Ascending aorta (tissue), 2 donors: ENCODE measurements at regions not wholly inside any gene's neighbourhood (a gene's known extent, or its start where the extent isn't known, plus 50 kb on each side); places are given as distances from the start of the nearest gene placed in this dataset.

Source experiments
- DNase-seq, 2 donors: peaks; one replicate each; pipeline ENCODE4 v3.0.0-alpha.2; 2019; ENCODE audit warnings: low spot score in 2 of 2
- H3K27ac ChIP-seq, 2 donors: fragments of 200-600 bp; sonication (generic); one replicate each; pipeline ENCODE4 v1.5.1; 2016 to 2017; ENCODE audit warnings: mild to moderate bottlenecking in 1 of 2
- H3K27me3 ChIP-seq: fragments of 200-600 bp; sonication (generic); one replicate; pipeline ENCODE4 v1.5.1; 2017
- H3K36me3 ChIP-seq, 2 donors: fragments of 200-600 bp; sonication (generic); one replicate each; pipeline ENCODE4 v1.5.1; 2016
- H3K4me1 ChIP-seq, 2 donors: fragments of 200-600 bp; sonication (generic); one replicate each; pipeline ENCODE4 v1.5.1; 2016 to 2017; ENCODE audit warnings: mild to moderate bottlenecking in 1 of 2
- H3K4me3 ChIP-seq, 2 donors: fragments of 200-600 bp; sonication (generic); one replicate each; pipeline ENCODE4 v1.5.1; 2016 to 2017; ENCODE audit warnings: mild to moderate bottlenecking in 1 of 2
- H3K9me3 ChIP-seq, 2 donors: fragments of 200-600 bp; sonication (generic); one replicate each; pipeline ENCODE4 v1.5.1; 2016
- intact Hi-C: fragments of 100-400 bp; cut with DNase I; formaldehyde crosslinking; loops from one replicate; pipeline ENCODE4 v1.15.1; 2023
- TF ChIP-seq, protein P1 (sequence below), 3 experiments: fragments of 200-600 bp in 2 of 3; fragments of 450-650 bp in 1 of 3; sonication (generic) in 2 of 3; IDR thresholded peaks; one replicate each; pipeline ENCODE4 v1.5.1; 2016 to 2019; ENCODE audit warnings: antibody characterized with exemption in 3 of 3, mild to moderate bottlenecking in 1 of 3, moderate library complexity in 1 of 3

DNA sequence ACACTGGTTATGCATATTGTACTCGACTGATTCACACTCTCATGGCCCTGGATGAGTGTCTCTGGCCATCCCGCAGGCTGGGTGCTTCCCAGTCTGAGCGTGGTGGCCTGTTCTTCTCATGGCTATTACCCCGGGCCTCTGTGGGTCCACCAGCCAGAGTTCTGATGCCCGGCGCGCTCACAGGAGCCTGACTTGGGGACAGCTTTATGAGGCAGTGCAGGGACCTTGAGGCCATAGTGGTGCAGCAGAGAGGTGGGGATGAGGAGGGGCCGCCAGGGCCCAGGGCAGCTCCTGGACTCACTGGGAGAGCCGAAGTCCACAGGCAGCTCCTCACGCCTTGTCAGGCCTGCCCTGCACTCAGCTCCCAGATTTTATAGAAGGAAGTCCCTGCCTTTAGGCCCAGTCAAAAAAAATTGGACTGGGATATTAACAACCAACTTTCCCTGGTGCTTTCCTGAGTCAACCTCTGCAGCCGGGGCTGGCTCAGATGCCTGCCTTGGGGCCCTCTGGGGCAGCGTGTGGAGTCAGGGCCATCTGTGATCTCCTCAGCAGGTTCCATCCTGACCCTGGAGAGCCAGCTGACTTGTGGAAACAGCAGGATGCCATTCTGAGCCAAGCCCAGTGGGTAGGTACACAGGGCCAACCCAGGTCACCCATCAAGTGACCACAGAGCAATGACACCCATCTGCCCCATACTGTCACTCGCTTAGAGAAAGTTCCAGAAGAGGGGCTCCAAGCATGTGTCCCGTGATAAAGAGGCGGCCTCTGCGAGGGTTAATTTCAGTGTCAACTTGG lies 89.4 kb upstream of the DIO3 start:
- Histone ChIP-seq H3K27me3 (no peaks in the 10 kb centered on the region), H3K27ac (no peak overlapping the region), H3K36me3 (no peaks in the 10 kb centered on the region), H3K4me1 (peaks cover 2 to 4% of the 10 kb centered on the region in 2 donors), H3K9me3 (no peaks in the 10 kb centered on the region), H3K4me3 (no peak overlapping the region)
- intact Hi-C loops, result no loop called here
- peak in 1 of 2 donors; percentile 28 for DNase-seq
- TF ChIP-seq, protein P1, sequence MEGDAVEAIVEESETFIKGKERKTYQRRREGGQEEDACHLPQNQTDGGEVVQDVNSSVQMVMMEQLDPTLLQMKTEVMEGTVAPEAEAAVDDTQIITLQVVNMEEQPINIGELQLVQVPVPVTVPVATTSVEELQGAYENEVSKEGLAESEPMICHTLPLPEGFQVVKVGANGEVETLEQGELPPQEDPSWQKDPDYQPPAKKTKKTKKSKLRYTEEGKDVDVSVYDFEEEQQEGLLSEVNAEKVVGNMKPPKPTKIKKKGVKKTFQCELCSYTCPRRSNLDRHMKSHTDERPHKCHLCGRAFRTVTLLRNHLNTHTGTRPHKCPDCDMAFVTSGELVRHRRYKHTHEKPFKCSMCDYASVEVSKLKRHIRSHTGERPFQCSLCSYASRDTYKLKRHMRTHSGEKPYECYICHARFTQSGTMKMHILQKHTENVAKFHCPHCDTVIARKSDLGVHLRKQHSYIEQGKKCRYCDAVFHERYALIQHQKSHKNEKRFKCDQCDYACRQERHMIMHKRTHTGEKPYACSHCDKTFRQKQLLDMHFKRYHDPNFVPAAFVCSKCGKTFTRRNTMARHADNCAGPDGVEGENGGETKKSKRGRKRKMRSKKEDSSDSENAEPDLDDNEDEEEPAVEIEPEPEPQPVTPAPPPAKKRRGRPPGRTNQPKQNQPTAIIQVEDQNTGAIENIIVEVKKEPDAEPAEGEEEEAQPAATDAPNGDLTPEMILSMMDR (IDR thresholded peaks at IDR 0.05), result no peak

- DNase-seq, result no peak
- no peak overlapping the region for H3K4me3 ChIP-seq
- intact Hi-C loops, result no loop called here
Measured at GRCh38 chr14:101472518-101472849, 88.8 kb upstream of the DIO3 start.

DNA sequence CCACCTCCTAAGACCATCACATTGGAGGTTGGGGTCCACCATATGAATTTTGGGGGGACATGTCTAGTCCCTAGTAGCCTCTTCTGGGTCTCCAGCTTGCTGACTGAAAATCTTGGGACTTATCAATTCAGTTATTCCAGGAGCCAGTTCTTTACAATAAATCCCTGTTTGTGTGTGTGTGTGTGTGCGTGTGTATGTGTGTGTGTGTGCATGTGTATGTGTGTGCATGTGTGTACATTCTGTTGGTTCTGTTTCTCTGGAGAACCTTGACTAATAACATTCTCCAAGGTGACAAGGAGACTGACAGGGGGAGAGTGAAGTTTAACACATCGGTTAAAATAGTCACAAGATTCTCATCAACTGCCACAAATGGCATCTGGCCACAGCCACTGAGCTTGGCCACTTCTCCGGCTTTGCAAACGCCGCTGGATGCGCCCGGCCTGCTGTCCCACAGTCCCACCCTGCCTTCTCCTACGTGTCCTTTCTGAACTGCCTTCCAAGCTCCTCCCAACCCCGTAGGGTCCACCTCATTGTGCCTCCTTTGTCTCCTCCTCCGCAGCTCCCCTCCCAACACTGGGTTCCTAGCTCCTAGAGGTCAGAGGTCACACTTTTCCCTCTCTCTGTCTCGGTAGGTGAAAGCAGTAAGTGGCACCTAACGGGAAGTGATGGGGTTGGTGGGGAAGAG lies 88.1 kb upstream of the DIO3 start:
- no peaks in the 10 kb centered on the region for H3K36me3 ChIP-seq
- H3K27ac ChIP-seq, result no peak overlapping the region
- H3K9me3 ChIP-seq, result no peaks in the 10 kb centered on the region
- intact Hi-C loops, result no loop called here
- H3K27me3 ChIP-seq, result no peaks in the 10 kb centered on the region
- peaks cover 2 to 4% of the 10 kb centered on the region in 2 donors for H3K4me1 ChIP-seq
- H3K4me3 ChIP-seq, result no peak overlapping the region
- DNase-seq, result no peak
- TF ChIP-seq, protein P1 (IDR thresholded peaks at IDR 0.05), result no peak

More at GRCh38 chr14:101472518-101472849, 88.8 kb upstream of the DIO3 start:
- Histone ChIP-seq H3K4me1 (peaks cover 2 to 4% of the 10 kb centered on the region in 2 donors), H3K9me3 (no peaks in the 10 kb centered on the region), H3K36me3 (no peaks in the 10 kb centered on the region), H3K27ac (no peak overlapping the region), H3K27me3 (no peaks in the 10 kb centered on the region)
- TF ChIP-seq, protein P1 (IDR thresholded peaks at IDR 0.05), result no peak

DNA sequence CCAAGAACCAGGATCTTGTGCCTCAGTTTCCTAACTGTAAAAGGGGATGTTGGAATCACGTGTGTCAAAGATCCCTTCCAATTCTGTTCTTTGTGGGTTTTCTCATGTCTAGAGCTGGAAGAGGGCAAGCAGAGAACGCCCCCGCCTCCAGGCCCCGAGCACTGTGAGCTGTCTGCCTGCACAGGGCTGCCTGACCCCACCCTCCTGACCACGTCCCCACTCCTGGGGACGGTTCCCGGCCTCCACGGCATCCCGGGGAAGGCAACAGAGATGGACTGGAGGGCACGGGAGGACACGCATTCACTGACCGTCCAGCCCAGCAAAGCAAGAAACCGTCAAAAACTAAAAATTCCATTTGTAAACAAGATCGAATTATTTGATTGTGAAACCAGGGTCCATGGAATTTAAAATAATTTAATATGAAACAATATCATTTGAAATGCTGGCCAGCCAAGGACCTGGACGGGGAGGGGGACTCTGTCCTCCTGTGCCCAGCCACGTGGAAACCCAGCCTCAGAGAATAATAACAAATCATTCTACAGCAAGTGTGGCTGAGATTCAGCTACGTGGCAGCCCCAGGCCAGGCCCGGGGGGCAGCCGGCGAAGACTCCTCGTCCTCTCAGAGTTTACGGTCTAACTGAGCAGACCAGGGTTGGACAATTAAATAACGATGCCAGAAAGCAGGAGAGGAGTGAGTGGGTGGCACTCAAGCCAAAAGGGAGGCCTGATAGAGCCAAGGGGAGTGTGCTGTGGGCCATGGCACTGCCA lies 87.3 kb upstream of the DIO3 start:
- peak in 1 of 2 donors; percentile 43 for DNase-seq
- H3K36me3 ChIP-seq, result no peaks in the 10 kb centered on the region
- no peaks in the 10 kb centered on the region for H3K9me3 ChIP-seq
- no peak overlapping the region for H3K27ac ChIP-seq
- H3K4me3 ChIP-seq, result no peak overlapping the region
- intact Hi-C loops, result no loop called here
- H3K4me1 ChIP-seq, result peaks cover 2 to 4% of the 10 kb centered on the region in 2 donors
- TF ChIP-seq, protein P1 (IDR thresholded peaks at IDR 0.05), result no peak
- H3K27me3 ChIP-seq, result no peaks in the 10 kb centered on the region

DNA sequence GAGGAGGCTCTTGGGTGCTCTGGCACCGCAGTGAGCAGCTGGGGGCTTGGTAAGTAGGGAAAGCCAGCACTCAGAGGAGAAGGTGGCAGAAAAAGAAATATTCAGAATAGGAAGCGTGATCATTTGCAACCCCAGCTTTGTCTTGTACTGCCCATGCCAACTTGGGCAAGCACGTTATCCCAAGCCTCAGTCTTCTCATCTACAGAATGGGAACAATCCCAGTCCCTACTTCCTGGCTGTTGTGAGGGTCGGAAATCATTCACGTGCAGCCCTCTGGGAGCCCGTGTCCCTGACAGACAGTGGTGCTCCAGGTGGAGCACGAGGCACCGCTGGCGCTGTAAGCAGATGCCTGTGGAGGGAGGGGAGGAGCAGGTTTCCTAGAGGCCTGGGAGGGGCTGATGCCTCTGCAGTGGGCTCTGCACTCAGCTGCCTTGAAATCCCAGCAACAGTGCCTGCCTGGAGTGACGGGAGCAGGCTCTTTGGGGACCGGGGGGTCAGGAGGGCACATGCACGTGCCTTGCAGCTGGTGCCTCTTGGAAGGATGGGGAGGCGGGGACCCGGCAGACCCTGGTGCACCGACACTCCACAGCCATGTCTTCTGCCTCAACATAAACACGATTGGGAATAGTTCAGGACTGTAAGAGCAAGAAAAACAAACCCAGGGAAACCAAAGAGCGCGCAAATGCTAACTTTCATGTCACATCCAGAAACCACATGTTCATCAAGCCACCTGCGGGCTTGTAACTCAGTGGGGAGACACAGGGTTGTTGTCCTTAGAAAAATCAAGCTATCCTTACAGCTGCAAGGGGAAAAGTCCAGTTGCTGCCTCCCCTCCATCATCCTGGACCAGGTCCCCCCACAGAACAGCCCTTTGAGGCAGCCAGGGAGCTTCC lies 86.5 kb upstream of the DIO3 start:
- H3K9me3 ChIP-seq, result no peaks in the 10 kb centered on the region
- no peak overlapping the region for H3K4me3 ChIP-seq
- no peak overlapping the region for H3K27ac ChIP-seq
- TF ChIP-seq, protein P1 (IDR thresholded peaks at IDR 0.05), result no peak
- peak in 1 of 2 donors; percentile 33 for DNase-seq
- H3K27me3 ChIP-seq, result no peaks in the 10 kb centered on the region
- peaks cover 2 to 4% of the 10 kb centered on the region in 2 donors for H3K4me1 ChIP-seq
- H3K36me3 ChIP-seq, result no peaks in the 10 kb centered on the region
- intact Hi-C loops, result no loop called here
